ENCODE measurements at regions not wholly inside any gene's neighbourhood (a gene's known extent, or its start where the extent isn't known, plus 50 kb on each side); places are given as distances from the start of the nearest gene placed in this dataset.

- Histone ChIP-seq H4K20me1 (replicated peaks; ENCODE audit: control insufficient read depth, extremely low read depth, insufficient read depth, low read length) (no peaks in the 10 kb centered on the region), H3K27me3 (ENCODE audit: control insufficient read depth in 2 of 2, insufficient read depth in 2 of 2, low read length in 2 of 2) (no peaks in the 10 kb centered on the region), H3K9me3 (replicated peaks; ENCODE audit: control insufficient read depth, insufficient read depth, low read length) (no peaks in the 10 kb centered on the region), H3K79me2 (ENCODE audit: control insufficient read depth, insufficient read depth, low read length) (no peaks in the 10 kb centered on the region), H2AFZ (ENCODE audit: low read depth, low read length) (no peak overlapping the region), H3K27ac (ENCODE audit: insufficient read depth, low read depth, low read length) (no peak overlapping the region), H3K9me1 (replicated peaks; ENCODE audit: control insufficient read depth, extremely low read depth, insufficient read depth, low read length) (no peaks in the 10 kb centered on the region), H3K4me3 (replicated peaks in 1 of 3; ENCODE audit: insufficient read depth in 1 of 3, low read depth in 1 of 3, low read length in 3 of 3) (no peak overlapping the region), H3K9ac (replicated peaks; ENCODE audit: extremely low read depth, insufficient read depth, low read length) (no peak overlapping the region), H3K4me2 (ENCODE audit: insufficient read depth, low read length) (no peak overlapping the region), H3K4me1 (ENCODE audit: control insufficient read depth, extremely low read depth, insufficient read depth, low read length) (no peaks in the 10 kb centered on the region), H3K36me3 (ENCODE audit: control insufficient read depth in 2 of 2, extremely low read depth in 1 of 2, insufficient read depth in 2 of 2, low read length in 2 of 2) (no peaks in the 10 kb centered on the region)
- no peak for TF ChIP-seq FOS (IDR thresholded peaks at IDR 0.05; ENCODE audit: borderline replicate concordance, insufficient read depth, low read length)
- TF ChIP-seq CTCF (IDR thresholded peaks at IDR 0.05; ENCODE audit: extremely low read depth in 1 of 2, insufficient read depth in 1 of 2, low read depth in 1 of 2, low read length in 2 of 2) = no peak
- TF ChIP-seq EZH2 (IDR thresholded peaks at IDR 0.05; ENCODE audit: borderline replicate concordance, low read depth, low read length, severe bottlenecking) = no peak
- TF ChIP-seq POLR2A (IDR thresholded peaks at IDR 0.05; ENCODE audit: low read depth, low read length) = no peak
- no peak for TF ChIP-seq MAX (IDR thresholded peaks at IDR 0.05; ENCODE audit: insufficient read depth, insufficient read length)
- TF ChIP-seq GATA2 (IDR thresholded peaks at IDR 0.05; ENCODE audit: insufficient read depth, insufficient read length, low read depth, low read length) = no peak
- TF ChIP-seq POLR2AphosphoS5 (IDR thresholded peaks at IDR 0.05; ENCODE audit: insufficient read depth, low read depth, low read length) = no peak
- TF ChIP-seq JUN (IDR thresholded peaks at IDR 0.05; ENCODE audit: borderline replicate concordance, insufficient read depth, insufficient read length, low read depth) = no peak
- TF ChIP-seq MYC (IDR thresholded peaks at IDR 0.05; ENCODE audit: low read depth, low read length) = no peak
- intact Hi-C loops (cut with micrococcal nuclease) = no loop called here
- FAIRE-seq (no peak), DNase-seq (ENCODE audit: low read depth, low spot score) (no peak)
- POLR2A ChIA-PET = no interaction called here
- dilution Hi-C loops (cut with MboI; ENCODE audit: extremely low pct_ligation_motif_present, low sequenced_read_pairs) = no loop called here
- CTCF ChIA-PET = interaction anchor here (1.3 kb wide), 1 partner anchor 23 kb away, joined by 3 read pairs; no protein-coding TSS in a partner anchor
- BruUV-seq (replicated peaks) = no TSS peak
These were observed 128.1 kb upstream of the NUDT12 start for GRCh38 chr5:103690676-103691075.

Measured in endothelial cell of umbilical vein (primary cell).